ENCODE measurements at regions not wholly inside any gene's neighbourhood (a gene's known extent, or its start where the extent isn't known, plus 50 kb on each side); places are given as distances from the start of the nearest gene placed in this dataset.

- TF ChIP-seq POLR2A (IDR thresholded peaks at IDR 0.05) (no peak), POLR2AphosphoS5 (IDR thresholded peaks at IDR 0.05) (no peak)
Observed at GRCh38 chr18:24740829-24741228, 280.4 kb downstream of the HRH4 start.
